Fibroblast of lung (primary cell): ENCODE measurements at regions not wholly inside any gene's neighbourhood (a gene's known extent, or its start where the extent isn't known, plus 50 kb on each side); places are given as distances from the start of the nearest gene placed in this dataset.

ENCODE experiments used
- CTCF ChIP-seq, 2 donors: IDR thresholded peaks in 1 of 2; conservative IDR thresholded peaks in 1 of 2; 1 replicate in 1 of 2; 2 replicates in 1 of 2; pipeline ENCODE4 v1.5.1; 2011 to 2012; ENCODE audit warnings: low read length in 2 of 2, control low read depth in 1 of 2, inconsistent platforms in 1 of 2, low read depth in 1 of 2, mild to moderate bottlenecking in 1 of 2
- EZH2 ChIP-seq: IDR thresholded peaks from 2 replicates; pipeline ENCODE4 v1.5.1; 2012; ENCODE audit warnings: low read length, control low read depth, mild to moderate bottlenecking; ENCODE audit errors: missing control alignments

- TF ChIP-seq EZH2 (no peak), CTCF (conservative IDR thresholded peaks at IDR 0.05 in 1 of 2, IDR thresholded peaks at IDR 0.05 in 1 of 2; ENCODE audit: low read depth in 1 of 2, low read length in 2 of 2) (no peak)
Observed at GRCh38 chr13:58056426-58056825, 424.9 kb downstream of the PCDH17 start.
